ENCODE measurements at regions not wholly inside any gene's neighbourhood (a gene's known extent, or its start where the extent isn't known, plus 50 kb on each side); places are given as distances from the start of the nearest gene placed in this dataset.

DNA sequence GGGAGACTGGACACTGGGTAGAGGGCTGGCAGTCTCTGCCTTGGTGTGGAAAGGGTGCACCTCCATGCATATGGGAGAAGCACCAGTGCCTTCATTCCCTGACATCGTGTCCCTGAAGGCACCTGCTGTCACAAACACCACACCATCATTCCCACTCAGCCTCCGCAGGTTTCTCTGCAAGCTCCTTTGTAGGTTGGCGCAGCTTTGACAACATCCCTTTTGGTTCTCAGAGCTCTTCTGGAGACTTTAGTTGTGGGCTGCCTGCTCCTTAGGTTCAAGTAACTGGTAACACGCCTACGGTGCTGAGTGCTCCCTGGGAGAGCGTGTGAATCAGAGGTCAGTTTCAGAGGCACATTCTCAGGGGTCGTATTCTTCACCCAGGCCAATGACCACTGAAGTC is 50.2 kb upstream of the TULP4 start:
- Histone ChIP-seq H3K27ac (replicated peaks) (no peak overlapping the region), H3K4me3 (replicated peaks; ENCODE audit: insufficient read depth, low read length) (no peak overlapping the region), H3K27me3 (ENCODE audit: insufficient read depth, poor library complexity, severe bottlenecking) (no peaks in the 10 kb centered on the region)
- no peak for DNase-seq (ENCODE audit: low read depth in 1 of 2, low spot score in 1 of 2)
- TF ChIP-seq, protein P1, sequence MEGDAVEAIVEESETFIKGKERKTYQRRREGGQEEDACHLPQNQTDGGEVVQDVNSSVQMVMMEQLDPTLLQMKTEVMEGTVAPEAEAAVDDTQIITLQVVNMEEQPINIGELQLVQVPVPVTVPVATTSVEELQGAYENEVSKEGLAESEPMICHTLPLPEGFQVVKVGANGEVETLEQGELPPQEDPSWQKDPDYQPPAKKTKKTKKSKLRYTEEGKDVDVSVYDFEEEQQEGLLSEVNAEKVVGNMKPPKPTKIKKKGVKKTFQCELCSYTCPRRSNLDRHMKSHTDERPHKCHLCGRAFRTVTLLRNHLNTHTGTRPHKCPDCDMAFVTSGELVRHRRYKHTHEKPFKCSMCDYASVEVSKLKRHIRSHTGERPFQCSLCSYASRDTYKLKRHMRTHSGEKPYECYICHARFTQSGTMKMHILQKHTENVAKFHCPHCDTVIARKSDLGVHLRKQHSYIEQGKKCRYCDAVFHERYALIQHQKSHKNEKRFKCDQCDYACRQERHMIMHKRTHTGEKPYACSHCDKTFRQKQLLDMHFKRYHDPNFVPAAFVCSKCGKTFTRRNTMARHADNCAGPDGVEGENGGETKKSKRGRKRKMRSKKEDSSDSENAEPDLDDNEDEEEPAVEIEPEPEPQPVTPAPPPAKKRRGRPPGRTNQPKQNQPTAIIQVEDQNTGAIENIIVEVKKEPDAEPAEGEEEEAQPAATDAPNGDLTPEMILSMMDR (IDR thresholded peaks at IDR 0.05; ENCODE audit: insufficient read depth, low read length): no peak
- TF ChIP-seq REST (IDR thresholded peaks at IDR 0.05; ENCODE audit: insufficient replicate concordance, low read depth): no peak
- no peak for TF ChIP-seq POLR2AphosphoS5 (IDR thresholded peaks at IDR 0.05; ENCODE audit: low read depth)
- TF ChIP-seq SPI1 (IDR thresholded peaks at IDR 0.05; ENCODE audit: borderline replicate concordance, low read depth): no peak
- no peak for TF ChIP-seq GABPA (IDR thresholded peaks at IDR 0.05; ENCODE audit: low read depth)

All from HL-60 (cell line).